Aorta (tissue), 5 donors: ENCODE measurements at regions not wholly inside any gene's neighbourhood (a gene's known extent, or its start where the extent isn't known, plus 50 kb on each side); places are given as distances from the start of the nearest gene placed in this dataset.
A peak's percentile ranks its signal among the peaks of the same experiment; 100 is the strongest.

ENCODE experiments used
- ATAC-seq: fragments of 200-7000 bp; cut with Tn5 transposase; one replicate; pipeline ENCODE4 v1.9.1; 2022; ENCODE audit warnings: moderate library complexity; ENCODE audit not compliant: low FRiP score
- DNase-seq, 2 donors: peaks; one replicate each; pipeline ENCODE4 v3.0.0-alpha.2; 2020
- H3K27ac ChIP-seq, 2 donors: one replicate each; pipeline ENCODE4 v1.5.1; 2013; ENCODE audit warnings: low read length in 2 of 2, mild to moderate bottlenecking in 2 of 2, moderate library complexity in 2 of 2, control low read depth in 1 of 2, inconsistent platforms in 1 of 2, low read depth in 1 of 2
- H3K27me3 ChIP-seq, 2 donors: one replicate each; pipeline ENCODE4 v1.6.1; 2013; ENCODE audit warnings: control low read depth in 1 of 2, low read length in 1 of 2, mild to moderate bottlenecking in 1 of 2, moderate library complexity in 1 of 2; ENCODE audit not compliant: insufficient read depth in 2 of 2, control insufficient read depth in 1 of 2
- H3K36me3 ChIP-seq, 2 donors: one replicate each; pipeline ENCODE4 v1.6.1; 2013; ENCODE audit warnings: control low read depth in 1 of 2, low read length in 1 of 2, mild to moderate bottlenecking in 1 of 2; ENCODE audit not compliant: insufficient read depth in 2 of 2, control insufficient read depth in 1 of 2
- H3K4me1 ChIP-seq, 2 donors: one replicate each; pipeline ENCODE4 v1.6.1; 2013; ENCODE audit warnings: low read length in 2 of 2, control low read depth in 1 of 2, mild to moderate bottlenecking in 1 of 2, moderate library complexity in 1 of 2; ENCODE audit not compliant: insufficient read depth in 2 of 2, control insufficient read depth in 1 of 2
- H3K4me3 ChIP-seq, 2 donors: one replicate each; pipeline ENCODE4 v1.5.1; 2013; ENCODE audit warnings: low read length in 2 of 2, control low read depth in 1 of 2, mild to moderate bottlenecking in 1 of 2
- H3K9me3 ChIP-seq: one replicate; pipeline ENCODE4 v1.6.1; 2013; ENCODE audit warnings: mild to moderate bottlenecking, low read length; ENCODE audit not compliant: control insufficient read depth
- WGBS, 2 donors: extraction: QIAGEN DNeasy Blood & Tissue Kit; methylation state at CpG; one replicate each; pipeline ENCODE4 v1.1.7; 2013; 5-methylcytosine and 5-hydroxymethylcytosine counted together
- intact Hi-C, 2 donors: fragments of 100-400 bp; cut with DNase I; formaldehyde crosslinking; loops; one replicate each; pipeline versions ENCODE4 v1.14.2 to v1.15.0; 2022
- donor health status: healthy with polysubstance abuse.
- donor health status: Bipolar disorder and iron deficiency.
- donor health status: DM: no; HTN: no; CAD: no.
- donor health status: DM: no; HTN: no; CAD: no.
- donor health status: DM: yes; HTN: yes; CAD: no.

- intact Hi-C loops = no loop called here
- no peaks in the 10 kb centered on the region for H3K27me3 ChIP-seq
Observed at GRCh38 chr10:55858730-55859129, 502.3 kb downstream of the ZWINT start.

GRCh38 chr10:55852900-55853299, 508.2 kb downstream of the ZWINT start:
- Histone ChIP-seq H3K27ac (no peak overlapping the region), H3K4me3 (no peak overlapping the region), H3K4me1 (no peaks in the 10 kb centered on the region), H3K27me3 (no peaks in the 10 kb centered on the region), H3K36me3 (no peaks in the 10 kb centered on the region), H3K9me3 (no peaks in the 10 kb centered on the region)
- ATAC-seq (no peak), DNase-seq (no peak)
- 72 to 73% methylated on average over 3 of the region's 3 CpGs for WGBS, 2 donors
- intact Hi-C loops = no loop called here

More at GRCh38 chr10:55858730-55859129, 502.3 kb downstream of the ZWINT start:
- DNase-seq (no peak), ATAC-seq (no peak)
- Histone ChIP-seq H3K4me3 (no peak overlapping the region), H3K4me1 (no peaks in the 10 kb centered on the region), H3K27ac (no peak overlapping the region), H3K9me3 (peaks cover 3% of the 10 kb centered on the region), H3K36me3 (no peaks in the 10 kb centered on the region)
- WGBS, 2 donors = 69 to 75% methylated on average over 1 of the region's 1 CpG

- 83 to 89% methylated on average over 2 of the region's 2 CpGs for WGBS, 2 donors
- ATAC-seq (no peak), DNase-seq (no peak)
- Histone ChIP-seq H3K27me3 (no peaks in the 10 kb centered on the region), H3K4me1 (no peaks in the 10 kb centered on the region), H3K9me3 (no peaks in the 10 kb centered on the region), H3K4me3 (no peak overlapping the region), H3K36me3 (no peaks in the 10 kb centered on the region), H3K27ac (no peak overlapping the region)
- intact Hi-C loops = no loop called here
Observed at GRCh38 chr10:55837273-55837672, 523.8 kb downstream of the ZWINT start.

GRCh38 chr10:55822096-55822495, 539.0 kb downstream of the ZWINT start:
- Histone ChIP-seq H3K27me3 (no peaks in the 10 kb centered on the region), H3K4me3 (no peak overlapping the region), H3K27ac (no peak overlapping the region), H3K36me3 (no peaks in the 10 kb centered on the region), H3K4me1 (no peaks in the 10 kb centered on the region), H3K9me3 (no peaks in the 10 kb centered on the region)
- DNase-seq = no peak
- no peak for ATAC-seq
- intact Hi-C loops = no loop called here
- WGBS, 2 donors = 30 to 43% methylated on average over 1 of the region's 1 CpG

GRCh38 chr10:55820478-55820877, 540.6 kb downstream of the ZWINT start:
- H3K27ac ChIP-seq = no peak overlapping the region
- H3K36me3 ChIP-seq = no peaks in the 10 kb centered on the region
- no peaks in the 10 kb centered on the region for H3K27me3 ChIP-seq
- no peak overlapping the region for H3K4me3 ChIP-seq
- intact Hi-C loops = no loop called here
- no peak for ATAC-seq
- no peak for DNase-seq
- H3K4me1 ChIP-seq = no peaks in the 10 kb centered on the region
- WGBS, 2 donors = 65 to 69% methylated on average over 4 of the region's 4 CpGs
- no peaks in the 10 kb centered on the region for H3K9me3 ChIP-seq

GRCh38 chr10:55820071-55820470, 541.0 kb downstream of the ZWINT start:
- Histone ChIP-seq H3K27me3 (no peaks in the 10 kb centered on the region), H3K9me3 (no peaks in the 10 kb centered on the region), H3K27ac (no peak overlapping the region), H3K4me1 (no peaks in the 10 kb centered on the region), H3K4me3 (no peak overlapping the region), H3K36me3 (no peaks in the 10 kb centered on the region)
- WGBS, 2 donors = 67 to 69% methylated on average over 3 of the region's 3 CpGs
- ATAC-seq (no peak), DNase-seq (no peak)
- intact Hi-C loops = no loop called here

- ATAC-seq (no peak), DNase-seq (peak in 1 of 2 donors; percentile 34)
- WGBS, 2 donors = 56 to 62% methylated on average over 4 of the region's 4 CpGs
- Histone ChIP-seq H3K27me3 (no peaks in the 10 kb centered on the region), H3K9me3 (no peaks in the 10 kb centered on the region), H3K27ac (no peak overlapping the region), H3K4me3 (no peak overlapping the region), H3K4me1 (no peaks in the 10 kb centered on the region), H3K36me3 (no peaks in the 10 kb centered on the region)
- intact Hi-C loops = no loop called here
Observed at GRCh38 chr10:55813451-55814170, 547.4 kb downstream of the ZWINT start.

GRCh38 chr10:55803055-55803454, 558.0 kb downstream of the ZWINT start:
- no peak for DNase-seq
- intact Hi-C loops = no loop called here
- Histone ChIP-seq H3K36me3 (no peaks in the 10 kb centered on the region), H3K9me3 (peaks cover 2% of the 10 kb centered on the region), H3K27ac (no peak overlapping the region), H3K27me3 (no peaks in the 10 kb centered on the region), H3K4me1 (no peaks in the 10 kb centered on the region), H3K4me3 (no peak overlapping the region)
- no peak for ATAC-seq

GRCh38 chr10:55801353-55801661, 559.8 kb downstream of the ZWINT start:
- DNase-seq (no peak), ATAC-seq (no peak)
- no peaks in the 10 kb centered on the region for H3K36me3 ChIP-seq
- WGBS, 2 donors = 71 to 75% methylated on average over 2 of the region's 2 CpGs
- no peak overlapping the region for H3K4me3 ChIP-seq
- peaks cover 2% of the 10 kb centered on the region for H3K9me3 ChIP-seq
- no peaks in the 10 kb centered on the region for H3K27me3 ChIP-seq
- intact Hi-C loops = no loop called here
- no peaks in the 10 kb centered on the region for H3K4me1 ChIP-seq
- H3K27ac ChIP-seq = no peak overlapping the region
